DOHH2 (cell line): ENCODE measurements at regions not wholly inside any gene's neighbourhood (a gene's known extent, or its start where the extent isn't known, plus 50 kb on each side); places are given as distances from the start of the nearest gene placed in this dataset.

Experiments used
- EZH2phosphoT487 ChIP-seq: fragments of 200-600 bp; sonication (generic); IDR thresholded peaks from 2 replicates; pipeline ENCODE4 v1.6.1; 2017; ENCODE audit warnings: borderline replicate concordance, mild to moderate bottlenecking, antibody characterized with exemption, low read length, moderate library complexity, mixed read lengths
- TF ChIP-seq, protein P1 (sequence below): fragments of 200-600 bp; sonication (generic); IDR thresholded peaks from one replicate; pipeline ENCODE4 v1.5.1; 2014; ENCODE audit warnings: antibody characterized with exemption, mild to moderate bottlenecking, low read depth, low read length; ENCODE audit not compliant: poor library complexity, severe bottlenecking

- TF ChIP-seq, protein P1, sequence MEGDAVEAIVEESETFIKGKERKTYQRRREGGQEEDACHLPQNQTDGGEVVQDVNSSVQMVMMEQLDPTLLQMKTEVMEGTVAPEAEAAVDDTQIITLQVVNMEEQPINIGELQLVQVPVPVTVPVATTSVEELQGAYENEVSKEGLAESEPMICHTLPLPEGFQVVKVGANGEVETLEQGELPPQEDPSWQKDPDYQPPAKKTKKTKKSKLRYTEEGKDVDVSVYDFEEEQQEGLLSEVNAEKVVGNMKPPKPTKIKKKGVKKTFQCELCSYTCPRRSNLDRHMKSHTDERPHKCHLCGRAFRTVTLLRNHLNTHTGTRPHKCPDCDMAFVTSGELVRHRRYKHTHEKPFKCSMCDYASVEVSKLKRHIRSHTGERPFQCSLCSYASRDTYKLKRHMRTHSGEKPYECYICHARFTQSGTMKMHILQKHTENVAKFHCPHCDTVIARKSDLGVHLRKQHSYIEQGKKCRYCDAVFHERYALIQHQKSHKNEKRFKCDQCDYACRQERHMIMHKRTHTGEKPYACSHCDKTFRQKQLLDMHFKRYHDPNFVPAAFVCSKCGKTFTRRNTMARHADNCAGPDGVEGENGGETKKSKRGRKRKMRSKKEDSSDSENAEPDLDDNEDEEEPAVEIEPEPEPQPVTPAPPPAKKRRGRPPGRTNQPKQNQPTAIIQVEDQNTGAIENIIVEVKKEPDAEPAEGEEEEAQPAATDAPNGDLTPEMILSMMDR = no peak
- TF ChIP-seq EZH2phosphoT487 = no peak
Measured at GRCh38 chr1:105416261-105416660, 1640.2 kb upstream of the PRMT6 start.
